ENCODE measurements at regions not wholly inside any gene's neighbourhood (a gene's known extent, or its start where the extent isn't known, plus 50 kb on each side); places are given as distances from the start of the nearest gene placed in this dataset.

DNA sequence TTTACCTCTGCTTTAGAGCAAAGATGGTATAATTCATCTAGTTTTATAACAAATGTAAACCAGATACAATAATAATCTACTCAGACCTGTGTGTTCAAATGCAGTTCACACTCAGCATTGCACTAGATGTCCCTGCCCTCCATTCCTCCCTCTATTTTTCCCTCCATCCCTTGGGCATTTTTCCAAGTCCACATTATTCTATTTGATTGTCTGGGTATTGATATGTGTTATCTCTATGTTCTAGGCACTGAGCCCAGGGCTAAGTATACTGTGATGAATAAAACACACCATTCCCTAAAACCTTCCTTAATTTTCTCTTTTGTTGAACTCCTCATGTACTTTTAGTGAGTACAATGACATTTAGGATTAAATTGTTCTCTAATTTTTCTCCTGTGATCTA lies 66.2 kb upstream of the HMCN1 start:
- TF ChIP-seq, protein P1, sequence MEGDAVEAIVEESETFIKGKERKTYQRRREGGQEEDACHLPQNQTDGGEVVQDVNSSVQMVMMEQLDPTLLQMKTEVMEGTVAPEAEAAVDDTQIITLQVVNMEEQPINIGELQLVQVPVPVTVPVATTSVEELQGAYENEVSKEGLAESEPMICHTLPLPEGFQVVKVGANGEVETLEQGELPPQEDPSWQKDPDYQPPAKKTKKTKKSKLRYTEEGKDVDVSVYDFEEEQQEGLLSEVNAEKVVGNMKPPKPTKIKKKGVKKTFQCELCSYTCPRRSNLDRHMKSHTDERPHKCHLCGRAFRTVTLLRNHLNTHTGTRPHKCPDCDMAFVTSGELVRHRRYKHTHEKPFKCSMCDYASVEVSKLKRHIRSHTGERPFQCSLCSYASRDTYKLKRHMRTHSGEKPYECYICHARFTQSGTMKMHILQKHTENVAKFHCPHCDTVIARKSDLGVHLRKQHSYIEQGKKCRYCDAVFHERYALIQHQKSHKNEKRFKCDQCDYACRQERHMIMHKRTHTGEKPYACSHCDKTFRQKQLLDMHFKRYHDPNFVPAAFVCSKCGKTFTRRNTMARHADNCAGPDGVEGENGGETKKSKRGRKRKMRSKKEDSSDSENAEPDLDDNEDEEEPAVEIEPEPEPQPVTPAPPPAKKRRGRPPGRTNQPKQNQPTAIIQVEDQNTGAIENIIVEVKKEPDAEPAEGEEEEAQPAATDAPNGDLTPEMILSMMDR (IDR thresholded peaks at IDR 0.05; ENCODE audit: insufficient read depth, low read length), result no peak
- no peak for TF ChIP-seq GABPA (IDR thresholded peaks at IDR 0.05; ENCODE audit: low read depth)
- no peak for TF ChIP-seq POLR2AphosphoS5 (IDR thresholded peaks at IDR 0.05; ENCODE audit: low read depth)

Measured in HL-60 (cell line).